PFSK-1 (cell line): ENCODE measurements at regions not wholly inside any gene's neighbourhood (a gene's known extent, or its start where the extent isn't known, plus 50 kb on each side); places are given as distances from the start of the nearest gene placed in this dataset.

Source experiments
- FOXP2 ChIP-seq: optimal IDR thresholded peaks from 2 replicates; pipeline ENCODE3; 2011; ENCODE audit warnings: borderline replicate concordance, control low read depth, inconsistent platforms; ENCODE audit not compliant: insufficient read depth; ENCODE audit errors: extremely low read length, extremely low read depth
- POLR2AphosphoS5 ChIP-seq: IDR thresholded peaks from 2 replicates; pipeline ENCODE4 v1.6.1; 2012; ENCODE audit warnings: low read depth, mild to moderate bottlenecking, control low read depth, low read length, moderate library complexity
- SIN3A ChIP-seq: IDR thresholded peaks from 2 replicates; pipeline ENCODE4 v1.6.1; 2012; ENCODE audit warnings: mild to moderate bottlenecking, low read length, moderate library complexity, borderline replicate concordance; ENCODE audit not compliant: insufficient read depth
- TAF1 ChIP-seq: IDR thresholded peaks from 2 replicates; pipeline ENCODE4 v1.6.1; 2012; ENCODE audit warnings: low read length, control low read depth, borderline replicate concordance; ENCODE audit not compliant: insufficient read depth
- TF ChIP-seq, protein P1 (sequence below), 2 experiments: IDR thresholded peaks; 2 replicates each; pipeline versions ENCODE4 v1.6.1 to v1.8.0; 2011 to 2012; ENCODE audit warnings: low read depth in 2 of 2, low read length in 2 of 2, control low read depth in 1 of 2, inconsistent platforms in 1 of 2, mild to moderate bottlenecking in 1 of 2, moderate library complexity in 1 of 2; ENCODE audit not compliant: insufficient read depth in 1 of 2

- no peak for TF ChIP-seq TAF1
- TF ChIP-seq FOXP2, result no peak
- TF ChIP-seq POLR2AphosphoS5, result no peak
- TF ChIP-seq, protein P1, sequence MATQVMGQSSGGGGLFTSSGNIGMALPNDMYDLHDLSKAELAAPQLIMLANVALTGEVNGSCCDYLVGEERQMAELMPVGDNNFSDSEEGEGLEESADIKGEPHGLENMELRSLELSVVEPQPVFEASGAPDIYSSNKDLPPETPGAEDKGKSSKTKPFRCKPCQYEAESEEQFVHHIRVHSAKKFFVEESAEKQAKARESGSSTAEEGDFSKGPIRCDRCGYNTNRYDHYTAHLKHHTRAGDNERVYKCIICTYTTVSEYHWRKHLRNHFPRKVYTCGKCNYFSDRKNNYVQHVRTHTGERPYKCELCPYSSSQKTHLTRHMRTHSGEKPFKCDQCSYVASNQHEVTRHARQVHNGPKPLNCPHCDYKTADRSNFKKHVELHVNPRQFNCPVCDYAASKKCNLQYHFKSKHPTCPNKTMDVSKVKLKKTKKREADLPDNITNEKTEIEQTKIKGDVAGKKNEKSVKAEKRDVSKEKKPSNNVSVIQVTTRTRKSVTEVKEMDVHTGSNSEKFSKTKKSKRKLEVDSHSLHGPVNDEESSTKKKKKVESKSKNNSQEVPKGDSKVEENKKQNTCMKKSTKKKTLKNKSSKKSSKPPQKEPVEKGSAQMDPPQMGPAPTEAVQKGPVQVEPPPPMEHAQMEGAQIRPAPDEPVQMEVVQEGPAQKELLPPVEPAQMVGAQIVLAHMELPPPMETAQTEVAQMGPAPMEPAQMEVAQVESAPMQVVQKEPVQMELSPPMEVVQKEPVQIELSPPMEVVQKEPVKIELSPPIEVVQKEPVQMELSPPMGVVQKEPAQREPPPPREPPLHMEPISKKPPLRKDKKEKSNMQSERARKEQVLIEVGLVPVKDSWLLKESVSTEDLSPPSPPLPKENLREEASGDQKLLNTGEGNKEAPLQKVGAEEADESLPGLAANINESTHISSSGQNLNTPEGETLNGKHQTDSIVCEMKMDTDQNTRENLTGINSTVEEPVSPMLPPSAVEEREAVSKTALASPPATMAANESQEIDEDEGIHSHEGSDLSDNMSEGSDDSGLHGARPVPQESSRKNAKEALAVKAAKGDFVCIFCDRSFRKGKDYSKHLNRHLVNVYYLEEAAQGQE (IDR thresholded peaks at IDR 0.05; ENCODE audit: insufficient read depth in 1 of 2, low read depth in 2 of 2, low read length in 2 of 2), result no peak
- no peak for TF ChIP-seq SIN3A
Measured at GRCh38 chr6:126618639-126619343, 278.9 kb downstream of the CENPW start.

DNA sequence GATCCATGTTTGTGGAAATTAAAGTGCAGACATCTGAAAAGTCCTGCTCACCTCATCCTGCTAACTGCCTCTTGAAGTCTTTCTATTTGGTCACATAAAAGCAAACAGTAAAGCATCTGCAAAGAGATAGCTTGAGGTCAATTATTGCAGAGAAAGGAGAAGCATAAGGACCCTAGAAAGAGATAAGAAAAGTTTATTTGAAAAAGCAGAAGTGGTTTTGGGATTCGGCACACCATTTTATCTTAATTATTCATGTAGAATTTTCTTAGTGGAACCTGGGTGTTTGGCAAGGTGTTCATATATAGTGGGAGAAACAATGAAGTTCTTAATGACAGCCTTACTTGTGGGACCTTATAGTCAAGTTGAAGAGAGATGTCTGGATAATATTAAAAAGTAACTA, 280.8 kb downstream of the CENPW start:
- TF ChIP-seq SIN3A, result no peak
- no peak for TF ChIP-seq POLR2AphosphoS5
- TF ChIP-seq, protein P1 (IDR thresholded peaks at IDR 0.05; ENCODE audit: insufficient read depth in 1 of 2, low read depth in 2 of 2, low read length in 2 of 2), result no peak
- no peak for TF ChIP-seq TAF1
- no peak for TF ChIP-seq FOXP2

DNA sequence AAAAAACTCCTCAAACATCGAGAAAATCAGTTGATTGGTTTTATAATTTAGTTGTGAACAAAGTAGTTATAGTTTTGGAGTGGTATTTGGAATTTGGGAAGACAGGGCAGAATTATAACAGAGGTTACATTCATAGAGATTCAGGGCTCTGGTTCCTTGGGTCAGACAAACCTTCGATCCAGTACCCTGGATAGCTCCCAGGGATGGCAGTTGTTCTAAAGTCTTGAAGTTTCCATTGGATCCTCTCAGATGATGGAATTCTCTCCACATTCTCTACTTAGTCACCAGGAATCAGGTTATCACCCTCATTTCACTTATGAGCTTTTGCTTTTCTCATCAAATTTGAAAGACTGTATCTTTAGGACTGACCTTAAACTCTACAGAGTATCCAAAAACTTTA, 285.1 kb downstream of the CENPW start:
- TF ChIP-seq SIN3A, result no peak
- TF ChIP-seq, protein P1 (IDR thresholded peaks at IDR 0.05; ENCODE audit: insufficient read depth in 1 of 2, low read depth in 2 of 2, low read length in 2 of 2), result peak; percentile 76 to 95

DNA sequence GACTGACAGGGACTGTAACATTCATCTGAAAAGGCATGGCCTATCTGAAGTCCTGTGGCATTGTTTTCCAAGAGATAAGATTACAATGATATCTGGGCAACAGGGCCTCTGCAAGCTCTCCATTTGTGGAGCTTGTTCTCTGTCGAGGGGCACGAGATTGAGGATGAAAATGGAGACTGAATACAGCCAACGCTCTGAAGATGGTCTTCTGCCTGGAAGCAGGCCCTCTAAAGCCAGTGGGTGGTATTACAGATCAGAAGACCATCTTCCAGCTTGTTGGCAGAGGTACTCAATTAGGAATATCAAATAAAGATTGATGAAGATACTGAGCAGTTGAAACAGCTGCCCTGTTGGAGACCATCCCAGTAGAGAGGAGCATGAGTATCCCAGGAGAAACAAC, 288.2 kb downstream of the CENPW start:
- no peak for TF ChIP-seq POLR2AphosphoS5
- TF ChIP-seq SIN3A, result no peak

DNA sequence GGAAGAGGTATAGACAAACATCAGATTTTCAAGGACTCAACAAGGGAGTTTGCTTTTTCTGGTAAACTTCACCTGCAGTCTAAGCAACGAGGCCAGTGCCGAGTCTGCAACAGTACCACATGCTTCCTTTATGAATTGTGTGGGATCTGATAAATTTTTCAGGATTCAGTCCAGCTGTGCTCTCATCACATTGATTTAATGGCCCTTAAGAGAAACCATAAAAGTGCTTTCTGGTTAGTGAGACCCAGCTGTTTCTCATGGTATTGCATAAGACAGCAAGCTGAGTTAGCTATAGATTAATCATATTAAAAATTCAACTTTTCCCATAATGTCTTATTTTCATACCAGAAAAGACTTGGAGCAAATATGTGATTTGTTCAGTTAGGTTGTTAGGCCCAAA, 291.4 kb downstream of the CENPW start:
- no peak for TF ChIP-seq SIN3A
- TF ChIP-seq TAF1, result no peak
- TF ChIP-seq POLR2AphosphoS5, result no peak
- TF ChIP-seq, protein P1 (IDR thresholded peaks at IDR 0.05; ENCODE audit: insufficient read depth in 1 of 2, low read depth in 2 of 2, low read length in 2 of 2), result no peak
- TF ChIP-seq FOXP2, result no peak
